H1 (cell line): ENCODE measurements at regions not wholly inside any gene's neighbourhood (a gene's known extent, or its start where the extent isn't known, plus 50 kb on each side); places are given as distances from the start of the nearest gene placed in this dataset.

Experiments used
- CTCF ChIA-PET: fragments of 300-600 bp; sonication (Branson Sonifier 250); formaldehyde crosslinking; loops from one replicate; lab custom pipeline; 2021; ENCODE audit not compliant: partially characterized antibody; lab: Charles Lee
- POLR2A ChIA-PET: fragments of 300-600 bp; sonication (Branson Sonifier 250); formaldehyde crosslinking; loops from one replicate; lab custom pipeline; 2021; ENCODE audit warnings: inconsistent platforms; ENCODE audit not compliant: partially characterized antibody; lab: Charles Lee
- DNase-seq, 2 experiments: peaks; one replicate each; pipeline versions ENCODE4 v3.0.0 to v3.0.0-alpha.2; 2010 to 2022; ENCODE audit warnings: low spot score in 2 of 2, low read depth in 1 of 2, mixed read lengths in 1 of 2
- FAIRE-seq: peaks from 2 replicates; lab custom pipeline; 2011; peaks lifted over from hg19 to GRCh38; lab: Jason Lieb, UNC
- H2AFZ ChIP-seq: 2 replicates; pipeline ENCODE4 v1.8.1; 2012; ENCODE audit warnings: low read length, inconsistent platforms
- H2AK5ac ChIP-seq: 2 replicates; pipeline ENCODE4 v1.6.1; 2013; ENCODE audit warnings: low read depth, low read length
- H2BK120ac ChIP-seq: replicated peaks from 2 replicates; pipeline ENCODE3; 2013; ENCODE audit warnings: low read depth, low read length, inconsistent platforms
- H2BK12ac ChIP-seq: 2 replicates; pipeline ENCODE4 v1.6.1; 2013; ENCODE audit warnings: low read depth, low read length
- H2BK15ac ChIP-seq: 2 replicates; pipeline ENCODE4 v1.6.1; 2013; ENCODE audit warnings: low read length
- H2BK20ac ChIP-seq: 2 replicates; pipeline ENCODE4 v1.6.1; 2013; ENCODE audit warnings: low read length
- H2BK5ac ChIP-seq: 2 replicates; pipeline ENCODE4 v1.6.1; 2013; ENCODE audit warnings: low read depth, low read length
- H3K14ac ChIP-seq: 2 replicates; pipeline ENCODE4 v1.6.1; 2013; ENCODE audit warnings: inconsistent platforms; ENCODE audit not compliant: insufficient read length
- H3K18ac ChIP-seq: 2 replicates; pipeline ENCODE4 v1.6.1; 2013; ENCODE audit warnings: low read length; ENCODE audit errors: extremely low read depth
- H3K23ac ChIP-seq: 2 replicates; pipeline ENCODE4 v1.6.1; 2013; ENCODE audit warnings: inconsistent platforms; ENCODE audit not compliant: insufficient read length
- H3K23me2 ChIP-seq: 2 replicates; pipeline ENCODE4 v1.6.1; 2013; ENCODE audit warnings: low read depth, low read length
- H3K27ac ChIP-seq: 2 replicates; pipeline ENCODE4 v1.6.1; 2011; ENCODE audit warnings: low read depth, low read length, inconsistent platforms
- H3K27me3 ChIP-seq, 4 experiments: replicated peaks in 1 of 4; 1 replicate in 1 of 4; 2 replicates in 3 of 4; pipeline versions ENCODE4 v1.6.1 to v1.8.1; 2011 to 2013; ENCODE audit warnings: low read length in 3 of 4, mild to moderate bottlenecking in 3 of 4, inconsistent platforms in 2 of 4, mixed read lengths in 2 of 4, moderate library complexity in 1 of 4; ENCODE audit not compliant: control insufficient read depth in 3 of 4, insufficient read depth in 3 of 4; ENCODE audit errors: extremely low read depth in 1 of 4
- H3K36me3 ChIP-seq, 4 experiments: 2 replicates each; pipeline versions ENCODE4 v1.6.1 to v1.8.1; 2011 to 2013; ENCODE audit warnings: mild to moderate bottlenecking in 4 of 4, low read length in 3 of 4, moderate library complexity in 2 of 4, control low read depth in 1 of 4, inconsistent platforms in 1 of 4; ENCODE audit not compliant: insufficient read depth in 4 of 4, control insufficient read depth in 2 of 4
- H3K4ac ChIP-seq: replicated peaks from 2 replicates; pipeline ENCODE3; 2013; ENCODE audit warnings: low read length, low read depth, mixed read lengths, inconsistent platforms; ENCODE audit not compliant: insufficient read length
- H3K4me1 ChIP-seq, 4 experiments: replicated peaks in 1 of 4; 1 replicate in 1 of 4; 2 replicates in 3 of 4; pipeline versions ENCODE4 v1.6.1 to v1.8.1; 2011 to 2013; ENCODE audit warnings: low read length in 3 of 4, inconsistent platforms in 2 of 4, mixed read lengths in 1 of 4; ENCODE audit not compliant: insufficient read depth in 4 of 4, control insufficient read depth in 3 of 4
- H3K4me2 ChIP-seq, 2 experiments: 2 replicates each; pipeline versions ENCODE4 v1.6.1 to v1.8.1; 2011 to 2013; ENCODE audit warnings: low read depth in 2 of 2, low read length in 2 of 2, control low read depth in 1 of 2, inconsistent platforms in 1 of 2, mild to moderate bottlenecking in 1 of 2; ENCODE audit not compliant: insufficient read depth in 1 of 2
- H3K4me3 ChIP-seq, 4 experiments: fragments of 200-600, 300-600 bp in 1 of 4; sonication (generic), shearing (Covaris generic), sonication (Bioruptor Twin) in 1 of 4; 2 replicates each; pipeline versions ENCODE4 v1.5.1 to v1.8.1; 2011 to 2016; ENCODE audit warnings: low read length in 4 of 4, low read depth in 3 of 4, control low read depth in 2 of 4, inconsistent platforms in 2 of 4, mild to moderate bottlenecking in 2 of 4, mixed read lengths in 1 of 4, moderate library complexity in 1 of 4; ENCODE audit not compliant: insufficient read depth in 2 of 4; ENCODE audit errors: extremely low read depth in 1 of 4
- H3K56ac ChIP-seq: replicated peaks from 2 replicates; pipeline ENCODE3; 2013; ENCODE audit warnings: low read depth, mild to moderate bottlenecking, mixed read lengths, low read length, inconsistent platforms; ENCODE audit not compliant: insufficient read length
- H3K79me1 ChIP-seq: 2 replicates; pipeline ENCODE4 v1.6.1; 2013; ENCODE audit warnings: low read depth, low read length, control low read depth
- H3K79me2 ChIP-seq, 2 experiments: 2 replicates each; pipeline versions ENCODE4 v1.6.1 to v1.8.1; 2012 to 2013; ENCODE audit warnings: low read length in 2 of 2, mild to moderate bottlenecking in 2 of 2, inconsistent platforms in 1 of 2; ENCODE audit not compliant: insufficient read depth in 2 of 2, control insufficient read depth in 1 of 2
- H3K9ac ChIP-seq, 4 experiments: replicated peaks in 1 of 4; 1 replicate in 1 of 4; 2 replicates in 3 of 4; pipeline versions ENCODE4 v1.6.1 to v1.8.1; 2011 to 2013; ENCODE audit warnings: low read depth in 3 of 4, low read length in 3 of 4, control low read depth in 2 of 4, mild to moderate bottlenecking in 2 of 4, moderate library complexity in 2 of 4, inconsistent platforms in 1 of 4; ENCODE audit errors: extremely low read depth in 1 of 4
- H3K9me3 ChIP-seq, 2 experiments: 2 replicates each; pipeline versions ENCODE4 v1.6.1 to v1.8.1; 2012 to 2013; ENCODE audit warnings: mild to moderate bottlenecking in 2 of 2, moderate library complexity in 2 of 2, control low read depth in 1 of 2, inconsistent platforms in 1 of 2, low read depth in 1 of 2, low read length in 1 of 2, mixed read lengths in 1 of 2; ENCODE audit not compliant: insufficient read depth in 2 of 2
- H4K20me1 ChIP-seq, 2 experiments: replicated peaks in 1 of 2; 2 replicates each; pipeline versions ENCODE3 to v1.8.1; 2011 to 2013; ENCODE audit warnings: inconsistent platforms in 2 of 2, low read length in 2 of 2, mild to moderate bottlenecking in 1 of 2; ENCODE audit not compliant: insufficient read depth in 2 of 2, control insufficient read depth in 1 of 2
- H4K5ac ChIP-seq: 2 replicates; pipeline ENCODE4 v1.6.1; 2013; ENCODE audit warnings: low read length, low read depth, mixed read lengths, inconsistent platforms; ENCODE audit not compliant: insufficient read length
- H4K8ac ChIP-seq: 2 replicates; pipeline ENCODE4 v1.8.0; 2013; ENCODE audit warnings: mild to moderate bottlenecking, moderate library complexity, low read length, inconsistent platforms; ENCODE audit not compliant: insufficient read depth; ENCODE audit errors: extremely low read depth
- H4K91ac ChIP-seq: replicated peaks from 2 replicates; pipeline ENCODE3; 2013; ENCODE audit warnings: low read length, mixed read lengths, inconsistent platforms; ENCODE audit not compliant: insufficient read length
- BCL11A ChIP-seq, 2 experiments: IDR thresholded peaks; one replicate each; pipeline ENCODE4 v1.6.1; 2011; ENCODE audit warnings: low read depth in 2 of 2, low read length in 2 of 2, mild to moderate bottlenecking in 2 of 2
- CBX8 ChIP-seq: fragments of 300-800, 300-1000 bp; sonication (generic); IDR thresholded peaks from 2 replicates; pipeline ENCODE4 v1.7.1; 2016; ENCODE audit warnings: low read depth, low read length, borderline replicate concordance
- CHD1 ChIP-seq: IDR thresholded peaks from 2 replicates; pipeline ENCODE4 v1.6.1; 2012; ENCODE audit warnings: low read depth, low read length, improper control_type of control experiment
- CHD2 ChIP-seq: IDR thresholded peaks from 2 replicates; pipeline ENCODE4 v1.6.1; 2012; ENCODE audit warnings: low read length, improper control_type of control experiment
- FOSL1 ChIP-seq: IDR thresholded peaks from 2 replicates; pipeline ENCODE4 v1.6.1; 2011; ENCODE audit warnings: mild to moderate bottlenecking, low read depth, low read length, moderate library complexity; ENCODE audit not compliant: insufficient read depth
- HDAC2 ChIP-seq, 2 experiments: fragments of 300-600 bp in 1 of 2; sonication (generic) in 1 of 2; IDR thresholded peaks; 2 replicates each; pipeline ENCODE4 v1.6.1; 2011 to 2012; ENCODE audit warnings: low read depth in 2 of 2, low read length in 2 of 2, mild to moderate bottlenecking in 2 of 2, moderate library complexity in 2 of 2, borderline replicate concordance in 1 of 2, inconsistent platforms in 1 of 2
- HDAC6 ChIP-seq: IDR thresholded peaks from one replicate; pipeline ENCODE4 v1.7.1; 2012; ENCODE audit warnings: low read depth, mild to moderate bottlenecking, inconsistent platforms, low read length, moderate library complexity
- KDM1A ChIP-seq: fragments of 200-600, 300-600 bp; sonication (generic); IDR thresholded peaks from 2 replicates; pipeline ENCODE4 v1.7.1; 2016; ENCODE audit warnings: mild to moderate bottlenecking, low read length, borderline replicate concordance
- NRF1 ChIP-seq: IDR thresholded peaks from 2 replicates; pipeline ENCODE4 v1.6.1; 2011; ENCODE audit warnings: mild to moderate bottlenecking, low read depth, low read length, improper control_type of control experiment
- RNF2 ChIP-seq: fragments of 200-900, 300-1000 bp; sonication (generic); IDR thresholded peaks from 2 replicates; pipeline ENCODE4 v1.7.1; 2016; ENCODE audit warnings: borderline replicate concordance, low read depth, mild to moderate bottlenecking, antibody characterized with exemption, low read length; ENCODE audit not compliant: poor library complexity, severe bottlenecking; ENCODE audit errors: missing control alignments
- SAP30 ChIP-seq: fragments of 300-600 bp; sonication (generic); IDR thresholded peaks from 2 replicates; pipeline ENCODE4 v1.7.1; 2012; ENCODE audit warnings: low read length, moderate library complexity, mild to moderate bottlenecking, inconsistent platforms; ENCODE audit not compliant: insufficient read depth, insufficient replicate concordance
- SIRT6 ChIP-seq: IDR thresholded peaks from one replicate; pipeline ENCODE4 v1.7.1; 2012; ENCODE audit warnings: low read length, inconsistent platforms
- SP1 ChIP-seq: IDR thresholded peaks from 2 replicates; pipeline ENCODE4 v1.6.1; 2011; ENCODE audit warnings: low read depth, low read length
- SRF ChIP-seq: IDR thresholded peaks from 2 replicates; pipeline ENCODE4 v1.6.1; 2011; ENCODE audit warnings: mild to moderate bottlenecking, low read depth, low read length, moderate library complexity
- TCF12 ChIP-seq: IDR thresholded peaks from 2 replicates; pipeline ENCODE4 v1.6.1; 2011; ENCODE audit warnings: low read depth, mild to moderate bottlenecking, low read length
- TEAD4 ChIP-seq: IDR thresholded peaks from 2 replicates; pipeline ENCODE4 v1.6.1; 2012; ENCODE audit warnings: low read depth, low read length, inconsistent platforms, mixed read lengths
- WGBS, 2 experiments: shearing (Covaris generic) in 1 of 2; methylation state at CpG; one replicate each; pipeline versions ENCODE4 v1.1.6 to v1.1.7; 2013 to 2015; ENCODE audit warnings: low lambda C conversion rate in 2 of 2, mixed read lengths in 2 of 2, inconsistent platforms in 1 of 2, low coverage in 1 of 2, missing lambda C conversion rate in 1 of 2; ENCODE audit not compliant: insufficient replicate concordance in 2 of 2, insufficient coverage in 1 of 2, insufficient read length in 1 of 2; ENCODE audit errors: extremely low coverage in 1 of 2, missing lambda C conversion rate in 1 of 2; 5-methylcytosine and 5-hydroxymethylcytosine counted together

DNA sequence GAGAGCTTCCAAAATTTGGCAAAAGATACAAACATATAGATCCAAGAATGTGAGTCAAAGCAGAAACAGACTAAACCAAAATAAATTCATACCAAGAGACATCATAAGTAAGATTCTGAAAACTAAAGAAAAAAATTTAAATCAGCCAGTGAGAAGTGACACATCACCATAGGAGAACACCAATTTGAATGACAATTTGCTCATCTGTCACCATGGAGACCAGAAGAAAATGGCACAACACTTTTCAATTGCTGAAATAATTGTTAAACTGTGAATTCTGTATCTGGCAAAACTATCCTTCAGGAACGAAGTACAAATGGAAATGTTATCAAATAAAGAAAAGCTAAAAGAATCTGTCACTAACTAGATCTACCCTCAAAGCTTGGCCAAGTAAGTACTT is 864.3 kb downstream of the BRD1 start:
- no peaks in the 10 kb centered on the region for H3K36me3 ChIP-seq
- no peaks in the 10 kb centered on the region for H3K79me2 ChIP-seq
- H4K8ac ChIP-seq = no peak overlapping the region
- no peak overlapping the region for H2AK5ac ChIP-seq
- H4K91ac ChIP-seq = no peak overlapping the region
- no peaks in the 10 kb centered on the region for H3K9me3 ChIP-seq
- H3K27ac ChIP-seq = no peak overlapping the region
- peaks cover 2 to 8% (median 5%) of the 10 kb centered on the region in 4 experiments; a peak in 5 of 7 replicates for H3K4me1 ChIP-seq
- H2BK5ac ChIP-seq = no peak overlapping the region
- no peaks in the 10 kb centered on the region for H3K27me3 ChIP-seq
- H2BK15ac ChIP-seq = no peak overlapping the region
- ChIA-PET CTCF (no interaction called here), POLR2A (no interaction called here)
- H3K4ac ChIP-seq = no peak overlapping the region
- WGBS, 2 experiments = 75% methylated on average over 1 of the region's 1 CpG; no CpG with 5 or more reads in 1 of the 2 experiments
- no peak overlapping the region for H3K18ac ChIP-seq
- H2BK120ac ChIP-seq = no peak overlapping the region
- no peak overlapping the region for H2AFZ ChIP-seq
- H3K4me3 ChIP-seq = no peak overlapping the region
- no peak overlapping the region for H3K14ac ChIP-seq
- H3K23me2 ChIP-seq = no peaks in the 10 kb centered on the region
- H3K4me2 ChIP-seq = no peak overlapping the region
- no peak overlapping the region for H2BK20ac ChIP-seq
- H4K20me1 ChIP-seq = no peaks in the 10 kb centered on the region
- H3K9ac ChIP-seq = no peak overlapping the region
- no peak overlapping the region for H3K56ac ChIP-seq
- no peak for DNase-seq
- no peak overlapping the region for H3K23ac ChIP-seq
- no peak overlapping the region for H4K5ac ChIP-seq
- no peak for FAIRE-seq
- H2BK12ac ChIP-seq = no peak overlapping the region
- H3K79me1 ChIP-seq = no peaks in the 10 kb centered on the region
- TF ChIP-seq BCL11A (IDR thresholded peaks at IDR 0.05; ENCODE audit: low read depth in 2 of 2, low read length in 2 of 2) (no peak), KDM1A (no peak), SIRT6 (no peak), NRF1 (no peak), FOSL1 (no peak), TEAD4 (no peak), HDAC2 (IDR thresholded peaks at IDR 0.05; ENCODE audit: borderline replicate concordance in 1 of 2, low read depth in 2 of 2, low read length in 2 of 2) (no peak), SRF (no peak), SP1 (no peak), TCF12 (no peak), CHD2 (no peak), CBX8 (no peak), HDAC6 (no peak), RNF2 (no peak), CHD1 (no peak), SAP30 (no peak)
